ENCODE measurements at regions not wholly inside any gene's neighbourhood (a gene's known extent, or its start where the extent isn't known, plus 50 kb on each side); places are given as distances from the start of the nearest gene placed in this dataset.

DNA sequence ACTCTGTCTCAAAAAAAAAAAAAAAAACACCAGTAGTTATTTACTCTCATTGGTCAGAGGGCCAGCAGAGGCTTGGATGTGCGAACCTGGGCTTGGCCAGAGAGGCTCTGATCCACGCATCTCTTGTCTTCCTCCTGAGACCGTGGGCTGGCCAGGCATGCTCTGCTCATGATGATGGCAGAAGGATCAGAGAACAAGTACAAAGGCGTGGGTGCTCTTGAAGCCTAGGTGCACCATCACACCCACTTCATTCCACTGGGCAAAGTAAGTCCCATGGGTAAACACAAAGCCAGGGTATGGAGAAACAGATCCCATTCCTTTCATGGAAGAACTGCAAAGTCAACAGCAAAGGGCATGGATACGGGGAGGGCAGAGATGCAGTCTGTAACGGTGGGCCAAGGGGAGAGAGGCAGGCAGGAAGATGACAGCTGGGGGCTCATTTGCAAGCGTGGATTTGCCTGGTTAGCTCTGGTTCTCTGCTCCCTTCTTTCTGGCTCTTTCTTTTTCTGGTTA is 128.2 kb upstream of the SDK1 start:
- DNase-seq (ENCODE audit: low read depth), result no peak
- no peak overlapping the region for H3K4me3 ChIP-seq (ENCODE audit: low read depth, low read length)
- TF ChIP-seq, protein P1, sequence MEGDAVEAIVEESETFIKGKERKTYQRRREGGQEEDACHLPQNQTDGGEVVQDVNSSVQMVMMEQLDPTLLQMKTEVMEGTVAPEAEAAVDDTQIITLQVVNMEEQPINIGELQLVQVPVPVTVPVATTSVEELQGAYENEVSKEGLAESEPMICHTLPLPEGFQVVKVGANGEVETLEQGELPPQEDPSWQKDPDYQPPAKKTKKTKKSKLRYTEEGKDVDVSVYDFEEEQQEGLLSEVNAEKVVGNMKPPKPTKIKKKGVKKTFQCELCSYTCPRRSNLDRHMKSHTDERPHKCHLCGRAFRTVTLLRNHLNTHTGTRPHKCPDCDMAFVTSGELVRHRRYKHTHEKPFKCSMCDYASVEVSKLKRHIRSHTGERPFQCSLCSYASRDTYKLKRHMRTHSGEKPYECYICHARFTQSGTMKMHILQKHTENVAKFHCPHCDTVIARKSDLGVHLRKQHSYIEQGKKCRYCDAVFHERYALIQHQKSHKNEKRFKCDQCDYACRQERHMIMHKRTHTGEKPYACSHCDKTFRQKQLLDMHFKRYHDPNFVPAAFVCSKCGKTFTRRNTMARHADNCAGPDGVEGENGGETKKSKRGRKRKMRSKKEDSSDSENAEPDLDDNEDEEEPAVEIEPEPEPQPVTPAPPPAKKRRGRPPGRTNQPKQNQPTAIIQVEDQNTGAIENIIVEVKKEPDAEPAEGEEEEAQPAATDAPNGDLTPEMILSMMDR (IDR thresholded peaks at IDR 0.05; ENCODE audit: low read depth, low read length, missing control alignments), result no peak

DNA sequence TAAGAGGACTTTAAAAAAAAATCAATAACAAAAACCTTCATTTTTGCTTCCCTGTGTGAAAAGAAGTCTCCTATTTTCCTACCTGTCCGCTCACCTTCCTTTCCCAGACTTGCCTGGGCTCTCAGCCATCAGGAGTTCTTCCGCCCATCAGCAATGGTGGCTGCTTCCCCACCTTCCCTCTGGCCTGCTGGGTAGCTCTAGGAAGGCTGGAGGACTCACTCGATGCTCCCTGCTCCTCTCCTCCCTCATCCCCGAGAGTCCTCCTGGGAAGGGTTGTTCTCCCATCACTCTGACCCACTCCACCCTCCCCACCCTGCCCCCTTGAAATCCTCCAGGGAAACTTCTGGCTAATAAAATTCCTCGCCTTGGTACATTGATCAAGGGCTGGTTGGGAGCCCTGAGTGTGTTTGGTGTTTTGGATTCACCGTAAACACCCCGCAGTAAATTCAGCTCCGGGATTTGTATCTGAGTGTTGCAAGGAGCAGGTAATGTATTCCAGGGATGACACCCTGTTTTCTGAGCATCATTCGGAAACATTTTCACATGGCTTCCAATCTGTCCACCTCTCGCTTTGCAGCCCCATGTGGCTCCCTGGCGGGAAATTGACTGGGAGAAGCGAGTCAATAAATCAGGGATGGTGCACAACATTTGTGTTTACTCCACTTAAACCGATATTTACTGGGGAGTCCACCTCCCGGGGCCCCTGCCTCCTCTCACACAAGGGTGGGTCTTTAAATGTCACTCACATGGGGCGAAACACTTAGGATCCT is 126.4 kb upstream of the SDK1 start:
- no peak for DNase-seq (ENCODE audit: low read depth)
- TF ChIP-seq, protein P1 (IDR thresholded peaks at IDR 0.05; ENCODE audit: low read depth, low read length, missing control alignments), result no peak
- no peak overlapping the region for H3K4me3 ChIP-seq (ENCODE audit: low read depth, low read length)

DNA sequence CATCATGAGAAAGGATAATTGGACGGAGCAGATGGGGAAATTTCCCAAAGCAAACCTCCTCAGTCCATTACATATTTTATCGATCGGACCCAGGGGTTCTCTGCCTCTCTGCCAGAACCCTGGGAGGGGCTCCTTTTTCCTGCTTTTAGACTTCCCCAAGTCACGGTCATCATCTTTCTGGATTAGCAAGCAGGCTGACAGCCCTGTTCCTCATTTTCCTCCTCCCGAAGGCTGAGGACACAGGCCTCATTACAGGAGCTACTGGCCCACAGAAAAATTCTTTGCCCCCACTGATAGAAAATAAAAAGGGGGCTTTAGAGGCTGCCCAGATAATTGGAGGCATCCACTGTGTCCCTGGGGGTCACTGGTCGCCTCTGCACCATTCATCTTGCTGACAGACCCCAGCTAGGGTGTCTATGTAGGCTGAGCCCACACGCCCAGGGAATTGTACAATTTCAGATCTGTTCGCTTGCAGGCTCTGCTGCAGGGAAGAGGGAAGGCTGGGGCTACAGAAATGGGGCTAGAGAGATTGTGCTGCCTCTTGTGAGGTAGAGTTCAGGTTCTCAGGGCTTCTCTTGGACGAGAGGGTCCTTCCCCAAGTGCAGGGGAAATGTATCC is 125.7 kb upstream of the SDK1 start:
- TF ChIP-seq, protein P1 (IDR thresholded peaks at IDR 0.05; ENCODE audit: low read depth, low read length, missing control alignments), result no peak
- H3K4me3 ChIP-seq (ENCODE audit: low read depth, low read length), result no peak overlapping the region
- no peak for DNase-seq (ENCODE audit: low read depth)

DNA sequence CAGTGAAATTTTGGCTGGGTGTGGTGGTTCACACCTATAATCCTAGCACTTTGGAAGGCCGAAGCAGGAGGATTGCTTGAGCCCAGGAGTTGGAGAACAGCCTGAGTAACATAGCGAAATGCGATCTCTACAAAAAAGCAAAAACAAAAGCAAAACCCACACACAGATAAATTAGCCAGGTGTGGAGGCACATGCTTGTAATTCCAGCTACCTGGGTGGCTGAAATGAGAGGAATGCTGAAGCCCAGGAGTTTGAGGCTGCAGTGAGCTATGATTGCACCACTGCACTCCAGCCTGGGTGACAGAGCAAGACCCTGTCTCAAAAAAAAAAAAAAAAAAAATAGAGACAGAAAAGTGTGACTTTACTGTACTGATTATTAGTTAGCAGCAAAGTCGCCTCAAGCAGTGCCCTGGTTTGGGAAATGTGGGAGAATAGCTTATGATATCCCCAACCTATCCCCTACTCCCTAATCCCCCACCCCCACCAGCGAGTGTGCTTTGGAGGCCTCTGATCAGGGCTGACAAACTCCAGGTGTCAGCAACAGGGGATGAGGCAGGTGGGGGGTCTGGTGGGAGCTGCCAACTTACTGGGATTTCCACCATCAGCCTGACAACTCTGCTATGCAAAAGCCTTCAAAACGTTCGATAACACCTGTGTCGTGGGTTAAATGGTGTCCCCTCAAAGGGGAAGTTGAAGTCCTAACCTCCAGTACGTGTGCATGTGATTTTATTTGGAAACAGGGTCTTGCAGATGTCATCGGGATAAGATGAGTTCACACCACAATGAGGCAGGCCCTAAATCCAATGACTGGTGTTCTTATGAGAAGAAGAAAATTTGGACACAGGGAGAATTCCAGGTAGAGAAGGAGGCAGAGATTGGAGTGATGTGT is 124.7 kb upstream of the SDK1 start:
- H3K4me3 ChIP-seq (ENCODE audit: low read depth, low read length), result no peak overlapping the region
- TF ChIP-seq, protein P1 (IDR thresholded peaks at IDR 0.05; ENCODE audit: low read depth, low read length, missing control alignments), result no peak
- DNase-seq (ENCODE audit: low read depth), result no peak

DNA sequence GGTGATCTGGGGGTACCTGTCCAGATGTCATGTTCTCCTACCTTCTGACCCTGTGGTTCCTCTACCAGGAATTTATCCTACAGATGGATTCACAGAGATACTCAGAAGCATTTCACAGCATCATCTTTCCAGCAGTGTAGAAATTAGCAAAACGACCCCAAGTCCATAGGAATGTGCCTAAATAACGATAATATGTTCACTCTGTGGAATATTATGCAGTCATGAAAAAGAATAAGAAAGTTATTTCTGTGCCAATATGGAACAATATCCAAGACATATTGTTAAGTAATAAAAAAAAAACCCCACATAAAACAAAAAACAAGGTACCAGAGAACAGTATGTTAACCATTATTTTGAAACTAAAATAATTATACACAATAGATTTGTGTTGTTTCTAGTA is 123.8 kb upstream of the SDK1 start:
- no peak for DNase-seq (ENCODE audit: low read depth)
- no peak overlapping the region for H3K4me3 ChIP-seq (ENCODE audit: low read depth, low read length)
- TF ChIP-seq, protein P1 (IDR thresholded peaks at IDR 0.05; ENCODE audit: low read depth, low read length, missing control alignments), result no peak

DNA sequence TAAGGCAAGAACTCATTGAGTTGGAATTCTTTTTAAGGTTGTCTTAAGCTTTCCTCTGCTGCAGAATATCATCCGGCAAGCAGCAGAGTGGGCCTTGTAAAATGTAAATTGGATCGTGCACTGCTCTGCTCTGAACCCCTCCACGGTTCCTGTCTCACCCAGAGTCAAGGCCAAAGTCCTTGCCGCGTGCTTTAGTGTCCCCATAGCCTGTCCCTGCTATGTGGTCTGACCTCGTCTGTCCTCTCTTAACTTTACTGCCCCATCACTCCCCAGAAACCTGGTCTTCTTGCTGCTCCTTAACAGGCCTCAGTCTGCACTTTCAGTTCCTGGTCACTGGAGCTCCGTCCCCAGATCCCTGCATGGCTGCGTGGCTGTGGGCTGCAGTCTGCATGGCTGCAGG is 121.6 kb upstream of the SDK1 start:
- TF ChIP-seq, protein P1 (IDR thresholded peaks at IDR 0.05; ENCODE audit: low read depth, low read length, missing control alignments), result no peak
- no peak for DNase-seq (ENCODE audit: low read depth)

More for the DNA sequence above, 121.6 kb upstream of the SDK1 start:
- no peak overlapping the region for H3K4me3 ChIP-seq (ENCODE audit: low read depth, low read length)
